ENCODE measurements at regions not wholly inside any gene's neighbourhood (a gene's known extent, or its start where the extent isn't known, plus 50 kb on each side); places are given as distances from the start of the nearest gene placed in this dataset.

DNA sequence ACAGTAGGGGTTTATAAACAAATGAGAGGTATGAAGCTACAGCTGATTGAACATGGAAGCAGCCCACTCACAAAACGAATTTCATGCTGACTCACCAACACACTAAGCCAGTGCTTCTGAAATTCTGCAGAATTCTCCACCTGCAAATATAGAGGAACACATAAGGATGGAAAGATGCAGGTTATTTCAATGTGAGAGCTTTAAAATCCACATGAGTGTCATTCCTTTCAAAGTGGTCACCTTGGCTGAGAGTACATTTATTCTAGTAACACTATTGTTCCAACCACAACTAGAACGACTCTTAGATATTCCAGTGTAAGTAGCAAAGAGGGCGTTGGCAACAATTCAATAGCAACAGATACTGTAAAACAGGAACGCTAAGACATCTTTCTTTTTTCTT, 189.9 kb upstream of the TSC22D2 start:
- no peaks in the 10 kb centered on the region for H3K36me3 Mint-ChIP-seq
- H3K9me3 Mint-ChIP-seq = no peaks in the 10 kb centered on the region
- peaks cover 43% of the 10 kb centered on the region for H3K27me3 Mint-ChIP-seq
- H3K4me1 Mint-ChIP-seq = peaks cover 2% of the 10 kb centered on the region
- no peak for DNase-seq
- no peak overlapping the region for H3K27ac Mint-ChIP-seq
- no peak overlapping the region for H3K4me3 Mint-ChIP-seq

DNA sequence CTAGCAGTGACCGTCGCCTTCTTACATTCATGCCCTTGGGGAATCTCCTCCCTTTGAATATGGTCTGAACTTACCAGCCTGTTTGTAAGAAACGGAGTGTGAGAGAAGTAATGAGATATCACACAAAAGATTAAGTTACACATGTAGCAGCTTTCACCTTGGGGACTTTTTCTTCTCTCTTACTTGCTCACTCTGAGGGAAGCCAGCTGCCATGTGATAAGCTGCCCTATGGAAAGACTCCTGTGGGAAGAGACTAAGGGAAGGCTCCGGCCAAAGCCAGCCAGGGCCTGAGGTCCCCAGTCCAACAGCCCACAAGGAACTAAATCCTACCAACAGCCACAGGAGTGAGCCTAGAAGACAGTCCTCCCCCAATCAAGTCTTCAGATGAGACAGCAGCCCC, 190.4 kb upstream of the TSC22D2 start:
- H3K4me3 Mint-ChIP-seq = no peak overlapping the region
- H3K4me1 Mint-ChIP-seq = peaks cover 2% of the 10 kb centered on the region
- no peak for DNase-seq
- H3K27me3 Mint-ChIP-seq = peaks cover 40% of the 10 kb centered on the region
- H3K9me3 Mint-ChIP-seq = no peaks in the 10 kb centered on the region
- H3K36me3 Mint-ChIP-seq = no peaks in the 10 kb centered on the region
- H3K27ac Mint-ChIP-seq = no peak overlapping the region

DNA sequence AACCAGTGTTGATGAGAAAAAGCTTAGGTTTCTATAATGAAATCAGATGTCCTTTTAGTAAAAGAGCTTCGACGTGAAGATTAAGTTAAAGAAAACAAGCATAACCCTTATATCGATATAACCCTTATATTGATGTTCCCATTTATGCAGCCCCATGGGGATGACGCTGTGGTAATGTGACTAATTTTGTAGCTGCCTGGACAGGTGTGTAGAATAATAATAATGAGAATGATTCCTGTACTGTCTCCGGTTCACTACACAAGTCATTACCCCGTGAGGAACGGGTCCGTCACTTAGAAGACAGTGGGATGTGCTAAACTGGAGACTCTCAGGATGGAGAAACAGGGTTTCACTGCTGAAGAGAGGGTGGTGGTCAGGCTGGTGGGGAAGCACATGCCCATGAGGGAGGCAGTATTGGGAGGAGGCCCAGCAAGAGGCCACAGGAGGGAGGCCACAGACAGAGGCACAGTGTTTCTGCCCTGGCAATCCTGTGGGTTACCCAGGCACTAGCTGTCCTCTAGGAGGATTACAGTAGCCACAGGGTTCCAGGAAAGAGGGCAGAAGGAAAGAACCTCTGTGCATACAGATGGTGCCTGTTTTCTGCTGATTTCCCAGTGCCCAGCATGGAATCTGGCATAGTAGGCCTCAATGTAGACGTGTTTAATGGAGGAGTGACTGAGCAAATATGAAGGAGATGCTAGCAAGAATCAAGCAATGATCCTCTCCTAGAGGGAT, 191.1 kb upstream of the TSC22D2 start:
- no peaks in the 10 kb centered on the region for H3K9me3 Mint-ChIP-seq
- DNase-seq = no peak
- no peak overlapping the region for H3K4me3 Mint-ChIP-seq
- peaks cover 35% of the 10 kb centered on the region for H3K27me3 Mint-ChIP-seq
- H3K4me1 Mint-ChIP-seq = peaks cover 2% of the 10 kb centered on the region
- H3K27ac Mint-ChIP-seq = no peak overlapping the region
- no peaks in the 10 kb centered on the region for H3K36me3 Mint-ChIP-seq

DNA sequence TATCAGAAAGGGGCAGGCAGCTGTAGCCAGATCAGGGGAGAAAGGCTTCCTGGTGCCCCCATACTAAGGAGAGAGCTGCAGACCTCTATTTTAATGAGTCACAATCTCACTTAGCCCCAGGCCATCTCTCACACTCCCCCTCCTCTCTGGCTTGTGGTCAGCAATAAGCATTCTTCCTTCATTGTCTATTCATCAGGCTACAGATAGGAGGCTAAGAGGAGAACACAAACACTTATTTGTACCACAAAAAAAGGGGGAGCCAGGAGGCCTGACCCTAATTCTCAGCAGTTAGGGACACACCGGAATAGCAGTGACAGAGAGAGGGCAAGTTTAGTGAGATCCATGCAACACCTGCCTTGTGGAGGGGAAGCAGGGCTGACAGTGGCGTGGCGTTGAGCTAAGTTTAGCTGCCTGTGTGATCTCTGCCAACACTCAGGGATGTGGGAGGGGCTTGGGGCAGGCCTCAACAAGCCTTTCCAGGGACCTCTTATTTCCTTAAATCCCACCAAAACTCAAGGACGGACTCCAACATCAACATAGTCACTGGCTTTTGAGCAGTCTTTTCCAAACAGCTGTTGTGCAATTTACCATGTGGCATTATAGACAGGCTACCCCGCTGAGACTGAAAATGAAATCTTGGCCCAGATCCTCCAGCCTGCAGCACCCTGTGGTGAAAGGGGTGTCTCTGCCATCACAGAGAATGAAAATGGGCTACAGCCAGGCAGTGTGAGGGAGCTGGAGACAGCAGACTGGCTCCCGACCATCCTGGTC, 191.9 kb upstream of the TSC22D2 start:
- H3K36me3 Mint-ChIP-seq = no peaks in the 10 kb centered on the region
- DNase-seq = no peak
- H3K27ac Mint-ChIP-seq = no peak overlapping the region
- peaks cover 27% of the 10 kb centered on the region for H3K27me3 Mint-ChIP-seq
- no peaks in the 10 kb centered on the region for H3K9me3 Mint-ChIP-seq
- peaks cover 1% of the 10 kb centered on the region for H3K4me1 Mint-ChIP-seq
- no peak overlapping the region for H3K4me3 Mint-ChIP-seq

DNA sequence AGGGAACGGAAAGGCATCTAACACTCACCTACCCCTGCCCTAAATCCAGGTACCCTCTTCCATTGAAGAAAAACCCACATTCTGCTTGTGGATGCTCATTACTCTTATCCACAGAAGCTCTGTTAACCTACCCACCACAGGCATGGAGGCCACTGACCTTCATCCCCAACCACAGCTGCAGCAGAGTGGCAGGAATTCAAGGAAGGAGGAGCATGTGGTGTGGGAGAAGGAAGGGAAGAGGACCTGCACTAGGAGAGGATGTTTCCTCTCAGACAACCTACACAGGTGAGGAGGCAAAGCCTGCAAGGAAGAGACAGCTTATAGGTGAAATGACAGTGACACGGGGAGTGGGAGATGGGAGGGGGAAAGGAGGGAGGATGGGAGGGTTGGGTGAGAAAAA, 192.5 kb upstream of the TSC22D2 start:
- Mint-ChIP-seq H3K27me3 (peaks cover 22% of the 10 kb centered on the region), H3K9me3 (no peaks in the 10 kb centered on the region), H3K36me3 (no peaks in the 10 kb centered on the region), H3K4me3 (no peak overlapping the region), H3K4me1 (no peaks in the 10 kb centered on the region), H3K27ac (no peak overlapping the region)
- no peak for DNase-seq

DNA sequence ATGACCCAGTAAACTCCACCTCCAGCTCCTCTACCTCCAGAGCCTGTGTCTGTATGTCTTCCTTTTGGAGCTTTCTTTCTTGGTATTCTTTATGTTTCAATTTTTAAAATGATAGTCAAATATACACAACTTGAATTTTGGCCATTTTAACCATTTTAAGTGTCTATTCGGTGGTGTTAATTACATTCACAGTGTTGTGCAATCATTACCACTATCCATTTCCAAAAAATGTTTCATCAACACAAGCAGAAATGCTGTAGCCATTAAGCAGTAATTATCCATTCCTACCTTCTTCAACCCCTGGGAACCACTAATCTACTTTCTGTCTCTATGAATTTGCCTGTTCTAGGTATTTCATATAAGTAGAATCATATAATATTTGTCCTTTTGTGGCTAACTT, 194.5 kb upstream of the TSC22D2 start:
- H3K4me1 Mint-ChIP-seq = no peaks in the 10 kb centered on the region
- no peaks in the 10 kb centered on the region for H3K9me3 Mint-ChIP-seq
- no peak overlapping the region for H3K27ac Mint-ChIP-seq
- no peak for DNase-seq
- no peak overlapping the region for H3K4me3 Mint-ChIP-seq
- no peaks in the 10 kb centered on the region for H3K36me3 Mint-ChIP-seq
- peaks cover 22% of the 10 kb centered on the region for H3K27me3 Mint-ChIP-seq

DNA sequence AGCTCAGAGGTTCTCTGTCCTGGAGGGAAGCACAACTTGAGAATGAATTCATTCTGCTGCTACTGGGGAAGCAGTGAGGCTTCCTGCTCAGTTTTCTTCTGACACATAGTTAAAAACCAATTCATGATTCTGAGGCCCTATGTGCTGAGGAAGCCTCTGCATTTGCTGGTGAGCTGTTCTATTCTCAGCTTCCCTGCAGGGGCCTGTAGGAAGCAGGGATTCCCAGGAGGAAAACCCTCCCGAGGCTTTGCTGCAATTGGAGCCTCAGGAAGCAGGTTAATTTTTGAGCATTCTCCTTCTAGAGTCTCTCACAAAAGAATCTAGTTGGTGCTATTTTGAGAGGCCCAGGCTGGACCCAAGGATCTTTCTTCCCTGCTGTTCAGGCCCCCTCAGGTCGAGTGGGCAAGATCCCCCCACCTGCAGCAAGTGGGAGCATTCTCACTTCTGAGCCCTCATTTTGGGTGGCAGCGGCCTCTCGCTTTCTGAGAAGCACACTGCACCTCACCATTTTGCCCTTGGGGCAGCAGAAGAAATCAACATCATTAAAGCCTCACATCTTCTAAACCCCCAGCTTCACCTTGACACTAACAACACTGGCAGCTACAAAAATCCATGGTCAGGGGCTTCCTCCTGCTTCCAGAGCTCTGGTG, 197.5 kb upstream of the TSC22D2 start:
- DNase-seq = no peak
- Mint-ChIP-seq H3K4me3 (no peak overlapping the region), H3K27me3 (peaks cover 39% of the 10 kb centered on the region), H3K9me3 (no peaks in the 10 kb centered on the region), H3K27ac (no peak overlapping the region), H3K36me3 (no peaks in the 10 kb centered on the region), H3K4me1 (no peaks in the 10 kb centered on the region)

DNA sequence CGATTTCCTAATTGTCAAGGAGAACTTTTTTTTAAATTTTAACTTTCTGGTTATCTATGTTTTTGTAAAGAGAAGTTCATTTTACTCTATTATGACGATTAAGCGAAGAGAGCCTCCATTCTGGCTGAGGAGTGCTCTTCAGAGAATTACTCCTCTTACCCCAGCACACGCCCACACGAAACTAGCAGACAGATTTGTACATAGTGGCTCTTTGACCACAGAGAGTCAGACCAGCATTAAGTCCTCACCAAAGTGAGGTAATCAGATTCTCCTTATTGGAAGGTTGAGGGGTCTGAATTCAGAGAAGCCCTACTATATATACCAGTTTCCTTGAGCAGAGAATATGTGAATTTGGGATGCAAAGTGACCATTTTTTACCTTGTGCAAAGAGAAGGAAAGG, 204.8 kb upstream of the TSC22D2 start:
- no peak overlapping the region for H3K4me3 Mint-ChIP-seq
- no peaks in the 10 kb centered on the region for H3K9me3 Mint-ChIP-seq
- H3K36me3 Mint-ChIP-seq = no peaks in the 10 kb centered on the region
- H3K4me1 Mint-ChIP-seq = no peaks in the 10 kb centered on the region
- H3K27ac Mint-ChIP-seq = no peak overlapping the region
- DNase-seq = no peak
- peaks cover 32% of the 10 kb centered on the region for H3K27me3 Mint-ChIP-seq

DNA sequence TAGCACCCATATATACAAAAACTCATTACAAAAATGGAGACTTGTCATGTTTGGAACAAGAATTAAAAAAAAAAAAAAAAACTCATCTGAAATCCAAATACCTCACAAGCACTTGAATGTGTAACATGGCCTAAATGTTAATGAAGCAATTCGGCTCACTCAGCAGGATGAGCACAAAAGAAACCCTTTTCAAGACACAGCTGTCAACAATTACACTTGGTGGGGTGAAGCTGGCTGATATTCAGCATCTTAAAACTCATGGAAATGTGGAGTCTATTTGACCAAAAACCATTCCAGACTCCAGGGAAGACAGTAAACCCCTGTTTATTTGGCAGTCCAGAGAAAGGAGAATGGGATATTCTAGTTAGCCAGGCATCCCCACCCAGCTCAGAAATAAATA, 205.4 kb upstream of the TSC22D2 start:
- Mint-ChIP-seq H3K36me3 (no peaks in the 10 kb centered on the region), H3K4me3 (no peak overlapping the region), H3K27ac (no peak overlapping the region), H3K27me3 (peaks cover 31% of the 10 kb centered on the region), H3K9me3 (no peaks in the 10 kb centered on the region), H3K4me1 (no peaks in the 10 kb centered on the region)
- DNase-seq = no peak

DNA sequence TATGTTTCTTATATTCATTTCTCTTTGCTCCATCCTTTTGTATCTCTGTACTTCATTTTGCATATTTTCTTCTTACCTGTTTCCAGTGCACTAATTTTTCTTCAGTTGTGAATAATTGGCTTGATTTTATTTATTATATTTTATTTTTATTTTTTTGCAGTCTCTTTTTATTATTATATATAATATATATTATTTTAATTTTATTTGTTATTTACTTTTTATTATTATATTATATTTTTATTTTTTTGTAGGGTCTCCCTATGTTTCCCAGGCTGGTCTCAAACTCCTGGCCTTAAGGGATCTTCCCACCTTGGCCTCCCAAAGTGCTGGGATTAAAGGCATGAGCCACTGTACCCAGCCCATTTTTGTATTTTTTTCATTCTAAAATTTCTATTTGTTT, 213.1 kb upstream of the TSC22D2 start:
- H3K4me1 Mint-ChIP-seq = no peaks in the 10 kb centered on the region
- H3K36me3 Mint-ChIP-seq = no peaks in the 10 kb centered on the region
- DNase-seq = no peak
- H3K27me3 Mint-ChIP-seq = peaks cover 48% of the 10 kb centered on the region
- H3K4me3 Mint-ChIP-seq = no peak overlapping the region
- peaks cover under 1% of the 10 kb centered on the region for H3K9me3 Mint-ChIP-seq
- no peak overlapping the region for H3K27ac Mint-ChIP-seq

DNA sequence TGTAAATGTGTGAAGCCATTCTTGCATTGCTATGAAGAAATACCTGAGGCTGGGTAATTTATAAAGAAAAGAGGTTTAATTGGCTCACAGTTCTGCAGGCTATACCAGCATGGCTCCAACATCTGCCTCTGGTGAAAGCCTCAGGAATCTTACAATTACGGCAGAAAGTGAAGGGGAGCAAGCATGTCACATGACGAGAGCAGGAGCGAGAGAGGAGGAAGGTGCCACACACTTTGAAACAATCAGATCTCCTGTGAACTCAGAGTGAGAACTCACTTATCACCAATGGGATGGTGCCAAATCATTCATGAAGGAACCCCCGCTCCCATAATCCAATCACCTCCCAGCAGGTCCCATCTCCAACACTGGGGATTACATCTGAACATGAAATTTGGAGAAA, 213.6 kb upstream of the TSC22D2 start:
- H3K4me1 Mint-ChIP-seq = no peaks in the 10 kb centered on the region
- H3K27me3 Mint-ChIP-seq = peaks cover 46% of the 10 kb centered on the region
- no peak overlapping the region for H3K4me3 Mint-ChIP-seq
- no peaks in the 10 kb centered on the region for H3K36me3 Mint-ChIP-seq
- H3K27ac Mint-ChIP-seq = no peak overlapping the region
- no peak for DNase-seq
- H3K9me3 Mint-ChIP-seq = peaks cover 3% of the 10 kb centered on the region

DNA sequence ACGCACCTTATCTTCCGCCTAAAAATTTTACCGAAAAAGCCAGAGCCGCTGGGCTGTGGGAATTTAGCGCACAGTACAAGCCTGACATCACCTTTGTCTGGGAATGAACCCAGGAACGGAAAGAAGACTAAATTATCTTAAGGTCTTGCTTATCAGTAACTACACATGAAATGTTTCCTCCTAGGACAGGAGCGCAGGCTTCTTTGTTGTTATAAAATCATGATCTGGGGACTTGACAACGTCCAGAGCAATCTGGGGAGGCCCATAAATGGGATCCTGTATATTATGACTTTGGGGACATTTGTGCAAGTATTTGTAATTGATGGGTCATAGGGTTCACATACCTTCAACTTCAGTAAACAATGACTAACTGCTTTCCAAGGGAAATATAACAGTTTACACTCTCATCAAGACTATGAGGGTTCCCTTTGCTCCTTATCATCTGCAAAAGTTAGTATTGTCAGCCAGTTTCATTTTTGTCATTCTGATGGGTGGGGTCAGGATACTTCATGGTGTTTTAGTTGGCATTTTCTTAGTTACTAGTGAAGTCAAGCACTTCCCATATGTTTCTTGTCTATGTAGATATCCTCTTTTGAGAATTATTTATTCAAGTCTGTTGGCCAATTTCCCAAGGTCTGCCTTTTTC, 213.9 kb upstream of the PFN2 start:
- H3K27me3 Mint-ChIP-seq = peaks cover 26% of the 10 kb centered on the region
- H3K4me3 Mint-ChIP-seq = no peak overlapping the region
- H3K4me1 Mint-ChIP-seq = no peaks in the 10 kb centered on the region
- H3K27ac Mint-ChIP-seq = no peak overlapping the region
- peaks cover 2% of the 10 kb centered on the region for H3K9me3 Mint-ChIP-seq
- DNase-seq = no peak
- no peaks in the 10 kb centered on the region for H3K36me3 Mint-ChIP-seq

DNA sequence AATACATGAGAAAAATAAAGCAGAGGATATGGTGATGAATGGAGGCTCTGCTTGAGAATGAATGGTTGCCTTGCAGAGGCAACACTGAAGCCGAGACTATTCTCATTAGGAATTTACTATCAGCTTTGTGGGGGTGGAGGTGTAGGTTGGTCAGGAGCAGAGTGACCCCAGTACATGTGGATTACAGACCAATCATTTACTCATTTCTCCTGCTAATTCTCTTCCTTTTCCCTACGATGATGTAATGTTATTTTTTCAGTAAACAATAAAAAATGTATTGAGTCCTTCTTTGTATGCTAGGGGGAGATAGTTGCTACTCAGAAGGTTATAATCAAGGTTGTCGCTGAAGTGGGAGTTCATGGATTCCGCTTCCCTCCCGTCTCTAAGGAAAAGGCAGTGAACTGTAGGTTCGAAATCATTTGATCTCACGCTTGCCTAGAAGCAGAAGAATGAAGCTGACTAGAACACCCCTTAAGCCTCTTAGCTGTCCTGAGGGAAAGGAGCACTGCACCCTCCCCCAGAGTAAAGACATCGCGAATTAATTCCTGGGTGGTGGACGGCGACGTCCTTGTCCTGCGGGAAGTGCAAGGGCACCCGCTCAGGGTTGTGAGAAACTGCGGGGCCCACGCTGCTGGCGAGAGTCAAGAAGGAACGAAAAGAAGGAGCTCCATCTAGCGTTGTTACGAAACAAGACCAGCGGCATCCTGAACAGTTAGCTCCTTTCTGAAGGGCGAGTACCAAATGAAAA, 213.2 kb upstream of the PFN2 start:
- Mint-ChIP-seq H3K9me3 (peaks cover under 1% of the 10 kb centered on the region), H3K27me3 (peaks cover 24% of the 10 kb centered on the region), H3K27ac (no peak overlapping the region), H3K36me3 (no peaks in the 10 kb centered on the region), H3K4me1 (no peaks in the 10 kb centered on the region), H3K4me3 (no peak overlapping the region)
- DNase-seq = peak; percentile 44

DNA sequence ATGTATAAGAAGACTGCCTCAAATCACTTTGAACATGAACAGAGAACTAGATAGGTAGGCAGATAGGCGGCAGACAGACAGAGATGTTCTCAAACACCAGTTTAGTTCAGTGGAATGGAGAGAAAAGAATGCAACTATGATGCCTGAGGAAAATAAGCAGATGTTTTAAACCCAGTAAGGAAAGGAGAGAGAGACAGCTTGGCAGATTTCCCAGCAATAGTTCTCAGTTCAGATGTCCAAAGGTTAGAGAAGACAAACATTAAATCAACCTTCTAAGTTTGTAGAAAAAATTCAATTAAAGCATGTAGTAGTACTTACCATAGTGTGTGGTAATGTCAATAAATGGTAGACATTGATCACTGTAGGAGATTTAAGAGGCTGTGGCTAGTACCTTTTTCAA, 209.6 kb upstream of the PFN2 start:
- no peak overlapping the region for H3K27ac Mint-ChIP-seq
- no peak overlapping the region for H3K4me3 Mint-ChIP-seq
- H3K27me3 Mint-ChIP-seq = peaks cover 11% of the 10 kb centered on the region
- no peaks in the 10 kb centered on the region for H3K4me1 Mint-ChIP-seq
- no peaks in the 10 kb centered on the region for H3K36me3 Mint-ChIP-seq
- H3K9me3 Mint-ChIP-seq = no peaks in the 10 kb centered on the region
- DNase-seq = no peak

DNA sequence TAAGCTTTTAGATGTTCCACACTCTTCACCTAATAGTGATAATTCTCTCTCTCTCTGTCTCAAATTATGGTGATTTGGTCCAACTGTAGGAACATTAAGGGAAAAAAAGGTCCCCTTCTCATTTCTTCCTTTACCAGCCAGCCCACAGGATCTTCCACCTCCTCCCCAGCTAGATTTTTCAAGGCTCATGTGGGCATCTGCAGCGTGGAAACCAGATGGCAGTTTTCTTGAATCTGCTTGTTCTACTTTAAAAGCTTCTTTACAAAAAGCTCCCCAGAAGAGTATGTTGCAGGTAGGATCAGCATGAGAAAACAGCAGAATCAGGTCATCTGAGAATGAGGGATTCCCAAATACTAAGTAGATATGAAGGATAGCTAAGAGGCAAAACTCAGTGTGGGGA, 208.6 kb upstream of the PFN2 start:
- no peak overlapping the region for H3K27ac Mint-ChIP-seq
- no peak for DNase-seq
- no peaks in the 10 kb centered on the region for H3K4me1 Mint-ChIP-seq
- peaks cover 9% of the 10 kb centered on the region for H3K27me3 Mint-ChIP-seq
- H3K36me3 Mint-ChIP-seq = no peaks in the 10 kb centered on the region
- no peaks in the 10 kb centered on the region for H3K9me3 Mint-ChIP-seq
- H3K4me3 Mint-ChIP-seq = no peak overlapping the region
